AG09319 (cell line): ENCODE measurements at regions not wholly inside any gene's neighbourhood (a gene's known extent, or its start where the extent isn't known, plus 50 kb on each side); places are given as distances from the start of the nearest gene placed in this dataset.

Source experiments
- DNase-seq: peaks from one replicate; pipeline ENCODE4 v3.0.0-alpha.2; 2010; ENCODE audit warnings: low read depth; ENCODE audit errors: extremely low read depth
- CTCF ChIP-seq: IDR thresholded peaks from 2 replicates; pipeline ENCODE4 v1.5.1; 2011; ENCODE audit warnings: low read depth, mild to moderate bottlenecking, inconsistent platforms, low read length, moderate library complexity

- no peak for DNase-seq
- no peak for TF ChIP-seq CTCF
These were observed 170.4 kb downstream of the PTEN start for GRCh38 chr10:88033793-88034192.

GRCh38 chr10:88036126-88036525 lies 172.7 kb downstream of the PTEN start:
- DNase-seq, result no peak
- no peak for TF ChIP-seq CTCF

DNA sequence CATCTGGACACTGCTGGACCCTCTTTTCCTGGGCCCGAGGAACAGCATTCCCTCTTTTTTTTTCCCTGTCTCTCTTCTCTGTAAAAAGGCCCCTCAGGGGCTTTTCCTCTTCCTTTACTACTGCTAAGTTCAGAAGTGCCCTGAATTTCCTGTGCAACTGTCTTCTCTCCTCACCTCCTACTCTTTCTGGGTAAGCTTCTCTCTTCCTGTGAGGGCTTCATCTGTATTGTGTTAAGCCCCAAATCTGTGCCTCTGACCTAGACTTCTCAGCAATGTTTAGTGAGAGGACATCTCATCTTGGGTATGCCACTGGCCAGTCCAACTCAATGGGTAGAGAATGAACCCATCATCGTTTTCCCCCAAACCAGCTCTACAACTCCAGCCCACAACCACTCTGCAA lies 174.2 kb downstream of the PTEN start:
- DNase-seq, result no peak
- no peak for TF ChIP-seq CTCF

- TF ChIP-seq CTCF, result no peak
- DNase-seq, result peak; percentile 61
These were observed 174.8 kb downstream of the PTEN start for GRCh38 chr10:88038268-88038667.

GRCh38 chr10:88039496-88040200 lies 176.2 kb downstream of the PTEN start:
- DNase-seq, result no peak

DNA sequence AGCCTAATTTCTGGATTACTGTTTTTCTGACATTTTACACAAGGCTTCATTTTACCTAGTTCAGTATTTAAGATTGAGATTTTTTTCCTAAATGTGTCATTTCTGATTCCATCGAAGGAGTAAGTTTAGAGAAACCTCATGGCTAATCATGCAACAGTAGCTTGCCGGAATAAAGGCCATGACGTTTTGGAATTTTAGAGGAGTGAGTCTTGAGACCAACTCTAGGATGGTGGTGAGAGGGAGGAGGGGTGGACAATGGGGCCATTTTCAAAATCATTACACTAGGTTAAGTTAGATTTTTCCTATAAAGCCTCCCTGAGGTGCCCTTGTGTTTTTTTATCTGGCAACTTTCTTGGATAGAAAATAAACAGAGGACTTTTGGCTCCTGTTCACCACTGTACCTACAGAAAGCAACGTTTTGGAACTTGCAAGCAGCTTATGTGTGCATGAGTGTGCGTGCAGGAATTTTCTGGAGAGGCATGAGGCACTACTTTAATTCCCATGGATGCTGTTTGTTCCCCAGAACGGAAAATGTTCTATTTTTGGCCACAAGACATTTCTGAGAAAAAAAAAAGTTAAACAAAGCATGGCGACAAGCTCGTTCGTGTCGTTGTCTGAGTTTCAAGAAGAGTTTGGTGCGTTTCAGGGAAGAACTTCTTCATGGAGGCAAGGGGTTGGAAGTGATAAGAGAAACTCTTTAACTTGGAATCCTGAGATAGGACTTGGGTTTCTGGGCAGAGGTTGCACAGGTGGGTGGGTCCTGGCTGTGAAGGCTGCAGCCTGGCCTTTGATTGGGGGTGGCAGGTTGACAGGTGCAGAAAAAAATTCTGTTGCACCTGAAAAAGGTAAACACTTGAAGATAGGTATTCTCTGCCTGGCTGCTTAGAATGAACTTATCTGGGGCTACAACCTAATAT lies 178.1 kb downstream of the PTEN start:
- no peak for DNase-seq

More at GRCh38 chr10:88039496-88040200, 176.2 kb downstream of the PTEN start:
- no peak for TF ChIP-seq CTCF

More for the DNA sequence above, 178.1 kb downstream of the PTEN start:
- TF ChIP-seq CTCF, result no peak
